GM20000 (cell line): ENCODE measurements at regions not wholly inside any gene's neighbourhood (a gene's known extent, or its start where the extent isn't known, plus 50 kb on each side); places are given as distances from the start of the nearest gene placed in this dataset.

Experiments used
- DNase-seq: peaks from one replicate; pipeline ENCODE4 v3.0.0; 2012; ENCODE audit warnings: low spot score
- CTCF ChIP-seq: IDR thresholded peaks from 2 replicates; pipeline ENCODE4 v1.5.1; 2012; ENCODE audit warnings: mild to moderate bottlenecking, control low read depth; ENCODE audit errors: extremely low read depth, missing control alignments

- DNase-seq = no peak
- no peak for TF ChIP-seq CTCF
These were observed 502.2 kb upstream of the PRMT6 start for GRCh38 chr1:106554294-106554693.

- no peak for DNase-seq
- TF ChIP-seq CTCF = no peak
These were observed 500.9 kb upstream of the PRMT6 start for GRCh38 chr1:106555571-106555970.

GRCh38 chr1:106564192-106564591 lies 492.3 kb upstream of the PRMT6 start:
- DNase-seq = no peak
- TF ChIP-seq CTCF = no peak

- no peak for TF ChIP-seq CTCF
- no peak for DNase-seq
These were observed 488.1 kb upstream of the PRMT6 start for GRCh38 chr1:106568201-106568974.

- DNase-seq = no peak
- no peak for TF ChIP-seq CTCF
These were observed 485.4 kb upstream of the PRMT6 start for GRCh38 chr1:106571109-106571508.

GRCh38 chr1:106584107-106584506 lies 472.4 kb upstream of the PRMT6 start:
- no peak for DNase-seq
- TF ChIP-seq CTCF = no peak

- no peak for DNase-seq
- no peak for TF ChIP-seq CTCF
These were observed 471.8 kb upstream of the PRMT6 start for GRCh38 chr1:106584676-106585075.
